IMR-90 (cell line): ENCODE measurements at regions not wholly inside any gene's neighbourhood (a gene's known extent, or its start where the extent isn't known, plus 50 kb on each side); places are given as distances from the start of the nearest gene placed in this dataset.

Experiments
- ATAC-seq: fragments of 200-7000 bp; cut with Tn5 transposase; 2 replicates; pipeline ENCODE4 v1.9.1; 2020; ENCODE audit warnings: low read depth, mild to moderate bottlenecking, moderate library complexity
- BruUV-seq: library from RNA; stranded (reverse); fragments of 400-500 nt; replicated peaks from 2 replicates; lab custom pipeline; 2021; lab: Mats Ljungman, UMichigan
- CTCF ChIA-PET: fragments of 300-600 bp; formaldehyde crosslinking; extraction: SDS; loops from one replicate; lab custom pipeline; 2021; ENCODE audit warnings: antibody characterized with exemption; lab: Yijun Ruan, JAX
- POLR2A ChIA-PET: fragments of 300-600 bp; sonication (Branson Sonifier 250); formaldehyde crosslinking; loops from one replicate; lab custom pipeline; 2022; ENCODE audit warnings: antibody characterized with exemption; ENCODE audit not compliant: unreplicated experiment; lab: Charles Lee
- DNase-seq: peaks from one replicate; pipeline ENCODE4 v3.0.0; 2013
- H2AFZ ChIP-seq: replicated peaks from 2 replicates; pipeline ENCODE3; 2013; ENCODE audit warnings: low read length, mild to moderate bottlenecking; ENCODE audit not compliant: poor library complexity
- H2AK5ac ChIP-seq: 2 replicates; pipeline ENCODE4 v1.6.1; 2013; ENCODE audit warnings: low read depth, low read length, inconsistent platforms
- H2AK9ac ChIP-seq: replicated peaks from 2 replicates; pipeline ENCODE3; 2013; ENCODE audit warnings: mild to moderate bottlenecking, low read depth, low read length, moderate library complexity; ENCODE audit not compliant: poor library complexity
- H2BK120ac ChIP-seq: 2 replicates; pipeline ENCODE4 v1.6.1; 2013; ENCODE audit warnings: low read depth, low read length, inconsistent platforms
- H2BK15ac ChIP-seq: 3 replicates; pipeline ENCODE4 v1.6.1; 2013; ENCODE audit warnings: low read depth, low read length, inconsistent platforms
- H2BK20ac ChIP-seq: 2 replicates; pipeline ENCODE4 v1.6.1; 2013; ENCODE audit warnings: low read depth, mild to moderate bottlenecking, inconsistent platforms, low read length, moderate library complexity
- H2BK5ac ChIP-seq: 2 replicates; pipeline ENCODE4 v1.6.1; 2013; ENCODE audit warnings: mild to moderate bottlenecking, low read depth, low read length, inconsistent platforms; ENCODE audit not compliant: poor library complexity, severe bottlenecking
- H3K14ac ChIP-seq: replicated peaks from 2 replicates; pipeline ENCODE4 v1.6.1; 2013; ENCODE audit warnings: low read depth, low read length, inconsistent platforms
- H3K18ac ChIP-seq: 2 replicates; pipeline ENCODE4 v1.6.1; 2013; ENCODE audit warnings: low read depth, low read length, control low read depth
- H3K23ac ChIP-seq: 2 replicates; pipeline ENCODE4 v1.6.1; 2013; ENCODE audit warnings: low read depth, low read length, inconsistent platforms
- H3K27ac ChIP-seq: 2 replicates; pipeline ENCODE4 v1.5.1; 2013; ENCODE audit warnings: mild to moderate bottlenecking, control low read depth, low read length; ENCODE audit not compliant: insufficient read depth
- H3K27me3 ChIP-seq: 2 replicates; pipeline ENCODE4 v1.6.1; 2013; ENCODE audit warnings: low read length; ENCODE audit not compliant: control insufficient read depth, insufficient read depth
- H3K36me3 ChIP-seq: 2 replicates; pipeline ENCODE4 v1.6.1; 2013; ENCODE audit warnings: low read length, mixed read lengths; ENCODE audit not compliant: control insufficient read depth, insufficient read depth
- H3K4ac ChIP-seq: 2 replicates; pipeline ENCODE4 v1.6.1; 2013; ENCODE audit warnings: low read depth, low read length, inconsistent platforms
- H3K4me1 ChIP-seq: 2 replicates; pipeline ENCODE4 v1.6.1; 2013; ENCODE audit warnings: low read length, mixed read lengths; ENCODE audit not compliant: control insufficient read depth, insufficient read depth
- H3K4me2 ChIP-seq: 2 replicates; pipeline ENCODE4 v1.6.1; 2013; ENCODE audit warnings: low read depth, mild to moderate bottlenecking, control low read depth, low read length, moderate library complexity
- H3K4me3 ChIP-seq: 2 replicates; pipeline ENCODE4 v1.5.1; 2013; ENCODE audit warnings: low read depth, mild to moderate bottlenecking, control low read depth, low read length, moderate library complexity; ENCODE audit not compliant: insufficient read depth
- H3K56ac ChIP-seq: 2 replicates; pipeline ENCODE4 v1.6.1; 2013; ENCODE audit warnings: low read length, inconsistent platforms; ENCODE audit not compliant: insufficient read depth; ENCODE audit errors: extremely low read depth
- H3K79me1 ChIP-seq, 2 experiments: 2 replicates each; pipeline ENCODE4 v1.6.1; 2013; ENCODE audit warnings: low read length in 2 of 2, inconsistent platforms in 1 of 2, low read depth in 1 of 2
- H3K9ac ChIP-seq: 2 replicates; pipeline ENCODE4 v1.6.1; 2013; ENCODE audit warnings: low read depth, low read length, control low read depth
- H3K9me1 ChIP-seq: 2 replicates; pipeline ENCODE4 v1.6.1; 2013; ENCODE audit warnings: low read length, inconsistent platforms; ENCODE audit not compliant: insufficient read depth
- H3K9me3 ChIP-seq: 2 replicates; pipeline ENCODE4 v1.6.1; 2013; ENCODE audit warnings: low read length; ENCODE audit not compliant: control insufficient read depth, insufficient read depth
- H4K20me1 ChIP-seq: 2 replicates; pipeline ENCODE4 v1.6.1; 2013; ENCODE audit warnings: low read length, inconsistent platforms; ENCODE audit not compliant: insufficient read depth
- H4K5ac ChIP-seq: 2 replicates; pipeline ENCODE4 v1.6.1; 2013; ENCODE audit warnings: mild to moderate bottlenecking, low read depth, low read length, control low read depth
- H4K8ac ChIP-seq, 2 experiments: 2 replicates each; pipeline ENCODE4 v1.6.1; 2013; ENCODE audit warnings: low read depth in 2 of 2, low read length in 2 of 2, control low read depth in 1 of 2, inconsistent platforms in 1 of 2
- H4K91ac ChIP-seq: 2 replicates; pipeline ENCODE4 v1.6.1; 2013; ENCODE audit warnings: low read depth, low read length, inconsistent platforms; ENCODE audit not compliant: insufficient read depth
- BHLHE40 ChIP-seq: fragments of 150-350 bp; IDR thresholded peaks from 2 replicates; pipeline ENCODE4 v1.6.1; 2016; ENCODE audit warnings: mild to moderate bottlenecking, low read depth, low read length
- CEBPB ChIP-seq: IDR thresholded peaks from 2 replicates; pipeline ENCODE4 v1.6.1; 2012; ENCODE audit warnings: low read depth, low read length, improper control_type of control experiment
- ELK1 ChIP-seq: fragments of 150-350 bp; IDR thresholded peaks from 2 replicates; pipeline ENCODE4 v1.6.1; 2016; ENCODE audit warnings: low read depth, mild to moderate bottlenecking, low read length, moderate library complexity, borderline replicate concordance
- FOS ChIP-seq: fragments of 150-350 bp; IDR thresholded peaks from 2 replicates; pipeline ENCODE4 v1.6.1; 2016; ENCODE audit warnings: low read depth, low read length
- MAFK ChIP-seq: IDR thresholded peaks from 2 replicates; pipeline ENCODE4 v1.6.1; 2012; ENCODE audit warnings: low read depth, low read length, improper control_type of control experiment
- NFE2L2 ChIP-seq: fragments of 150-350 bp; IDR thresholded peaks from 2 replicates; pipeline ENCODE4 v1.6.1; 2016; ENCODE audit warnings: low read depth, mild to moderate bottlenecking, low read length
- RAD21 ChIP-seq: IDR thresholded peaks from 2 replicates; pipeline ENCODE4 v1.6.1; 2012; ENCODE audit warnings: low read length, improper control_type of control experiment
- RFX5 ChIP-seq: IDR thresholded peaks from 2 replicates; pipeline ENCODE4 v1.8.0; 2012; ENCODE audit warnings: low read depth, mild to moderate bottlenecking, low read length, moderate library complexity
- SMC3 ChIP-seq: fragments of 150-350 bp; IDR thresholded peaks from 2 replicates; pipeline ENCODE4 v1.6.1; 2016; ENCODE audit warnings: low read depth, mild to moderate bottlenecking, antibody characterized with exemption, low read length, moderate library complexity
- WGBS, 2 experiments: methylation state at CpG; one replicate each; pipeline versions ENCODE4 v1.1.5 to v1.1.7; 2013; ENCODE audit warnings: missing lambda C conversion rate in 2 of 2; ENCODE audit not compliant: insufficient read length in 1 of 2; ENCODE audit errors: extremely low coverage in 2 of 2; 5-methylcytosine and 5-hydroxymethylcytosine counted together
- dilution Hi-C: fragments of 300-500 bp; cut with HindIII; formaldehyde crosslinking; loops from one replicate; pipeline ENCODE4 v1.14.3; 2018; ENCODE audit warnings: low sequenced_read_pairs; ENCODE audit not compliant: unreplicated experiment
- in situ Hi-C: fragments of 300-500 bp; cut with MboI; formaldehyde crosslinking; loops from 3 replicates; pipeline ENCODE4 v1.14.3; 2019; ENCODE audit warnings: low sequenced_read_pairs, inconsistent platforms, mixed read lengths
- intact Hi-C: fragments of 100-400 bp; cut with micrococcal nuclease; formaldehyde crosslinking; loops from 2 replicates; pipeline ENCODE4 v1.10.0; 2022
- TF ChIP-seq, protein P1 (sequence below): conservative IDR thresholded peaks from 2 replicates; pipeline ENCODE4 v1.5.1; 2012; ENCODE audit warnings: mild to moderate bottlenecking, low read depth, low read length, improper control_type of control experiment

DNA sequence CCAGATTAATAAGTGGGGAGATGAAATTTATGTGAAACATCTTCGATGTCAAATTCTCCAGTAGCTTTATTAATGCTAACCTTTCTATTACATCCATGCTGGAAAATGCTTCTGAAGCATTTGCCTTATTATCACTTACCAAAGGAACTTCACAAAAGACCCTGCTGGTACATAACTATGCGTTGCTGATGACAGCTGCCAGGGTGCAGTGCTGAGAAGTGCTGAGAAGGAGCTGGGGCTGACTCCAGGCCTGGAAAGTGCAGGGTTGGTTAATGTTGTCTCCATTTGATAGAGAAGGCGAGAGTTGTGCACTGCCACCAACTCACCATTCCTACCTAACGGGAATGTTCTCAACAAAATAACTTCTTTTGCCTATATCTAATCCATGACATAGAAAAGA lies 736.0 kb upstream of the NR2F2 start:
- no peaks in the 10 kb centered on the region for H3K9me3 ChIP-seq
- H2BK5ac ChIP-seq, result no peak overlapping the region
- no peak overlapping the region for H2AK5ac ChIP-seq
- no peaks in the 10 kb centered on the region for H3K36me3 ChIP-seq
- ATAC-seq (no peak), DNase-seq (no peak)
- no peaks in the 10 kb centered on the region for H3K9me1 ChIP-seq
- H2AK9ac ChIP-seq, result no peak overlapping the region
- H3K27ac ChIP-seq, result no peak overlapping the region
- H2AFZ ChIP-seq, result peak overlapping the region; percentile 53
- H4K8ac ChIP-seq, result no peak overlapping the region
- in situ Hi-C loops (no loop called here), intact Hi-C loops (loop anchor here (10.0 kb wide), 1 partner anchor 570 kb away; no protein-coding TSS in a partner anchor), dilution Hi-C loops (no loop called here)
- no CpG with 5 or more reads among the region's 4 CpGs for WGBS, 2 experiments
- H3K4ac ChIP-seq, result no peak overlapping the region
- no peak overlapping the region for H3K14ac ChIP-seq
- H3K56ac ChIP-seq, result no peak overlapping the region
- CTCF ChIA-PET, result no interaction called here
- TF ChIP-seq BHLHE40 (no peak), RAD21 (no peak), SMC3 (no peak), NFE2L2 (no peak), FOS (no peak), CEBPB (no peak), ELK1 (no peak), RFX5 (no peak), MAFK (no peak)
- TF ChIP-seq, protein P1, sequence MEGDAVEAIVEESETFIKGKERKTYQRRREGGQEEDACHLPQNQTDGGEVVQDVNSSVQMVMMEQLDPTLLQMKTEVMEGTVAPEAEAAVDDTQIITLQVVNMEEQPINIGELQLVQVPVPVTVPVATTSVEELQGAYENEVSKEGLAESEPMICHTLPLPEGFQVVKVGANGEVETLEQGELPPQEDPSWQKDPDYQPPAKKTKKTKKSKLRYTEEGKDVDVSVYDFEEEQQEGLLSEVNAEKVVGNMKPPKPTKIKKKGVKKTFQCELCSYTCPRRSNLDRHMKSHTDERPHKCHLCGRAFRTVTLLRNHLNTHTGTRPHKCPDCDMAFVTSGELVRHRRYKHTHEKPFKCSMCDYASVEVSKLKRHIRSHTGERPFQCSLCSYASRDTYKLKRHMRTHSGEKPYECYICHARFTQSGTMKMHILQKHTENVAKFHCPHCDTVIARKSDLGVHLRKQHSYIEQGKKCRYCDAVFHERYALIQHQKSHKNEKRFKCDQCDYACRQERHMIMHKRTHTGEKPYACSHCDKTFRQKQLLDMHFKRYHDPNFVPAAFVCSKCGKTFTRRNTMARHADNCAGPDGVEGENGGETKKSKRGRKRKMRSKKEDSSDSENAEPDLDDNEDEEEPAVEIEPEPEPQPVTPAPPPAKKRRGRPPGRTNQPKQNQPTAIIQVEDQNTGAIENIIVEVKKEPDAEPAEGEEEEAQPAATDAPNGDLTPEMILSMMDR, result no peak
- no peaks in the 10 kb centered on the region for H4K20me1 ChIP-seq
- H2BK20ac ChIP-seq, result no peak overlapping the region
- no peaks in the 10 kb centered on the region for H3K79me1 ChIP-seq
- H3K9ac ChIP-seq, result no peak overlapping the region
- POLR2A ChIA-PET, result no interaction called here
- no peak overlapping the region for H2BK15ac ChIP-seq
- H2BK120ac ChIP-seq, result no peak overlapping the region
- H3K4me1 ChIP-seq, result peaks cover 2% of the 10 kb centered on the region; the same call in 1 of the 2 replicates
- no peak overlapping the region for H3K18ac ChIP-seq
- H3K27me3 ChIP-seq, result no peaks in the 10 kb centered on the region; the same call in 1 of the 2 replicates
- BruUV-seq, result no TSS peak
- H3K23ac ChIP-seq, result no peak overlapping the region
- no peak overlapping the region for H3K4me3 ChIP-seq
- no peak overlapping the region for H4K91ac ChIP-seq
- H4K5ac ChIP-seq, result no peak overlapping the region
- no peak overlapping the region for H3K4me2 ChIP-seq
